ENCODE measurements at regions not wholly inside any gene's neighbourhood (a gene's known extent, or its start where the extent isn't known, plus 50 kb on each side); places are given as distances from the start of the nearest gene placed in this dataset.

GRCh38 chr16:62955033-62955349 lies 918.8 kb upstream of the CDH8 start:
- Histone ChIP-seq H3K36me3 (no peaks in the 10 kb centered on the region), H3K27ac (no peak overlapping the region), H3K9ac (ENCODE audit: low read depth in 2 of 2, low read length in 2 of 2) (no peak overlapping the region), H3K9me3 (no peaks in the 10 kb centered on the region), H3K4me1 (no peaks in the 10 kb centered on the region), H3K27me3 (no peaks in the 10 kb centered on the region), H3K4me3 (no peak overlapping the region)
- DNase-seq, result no peak
- TF ChIP-seq, protein P1, sequence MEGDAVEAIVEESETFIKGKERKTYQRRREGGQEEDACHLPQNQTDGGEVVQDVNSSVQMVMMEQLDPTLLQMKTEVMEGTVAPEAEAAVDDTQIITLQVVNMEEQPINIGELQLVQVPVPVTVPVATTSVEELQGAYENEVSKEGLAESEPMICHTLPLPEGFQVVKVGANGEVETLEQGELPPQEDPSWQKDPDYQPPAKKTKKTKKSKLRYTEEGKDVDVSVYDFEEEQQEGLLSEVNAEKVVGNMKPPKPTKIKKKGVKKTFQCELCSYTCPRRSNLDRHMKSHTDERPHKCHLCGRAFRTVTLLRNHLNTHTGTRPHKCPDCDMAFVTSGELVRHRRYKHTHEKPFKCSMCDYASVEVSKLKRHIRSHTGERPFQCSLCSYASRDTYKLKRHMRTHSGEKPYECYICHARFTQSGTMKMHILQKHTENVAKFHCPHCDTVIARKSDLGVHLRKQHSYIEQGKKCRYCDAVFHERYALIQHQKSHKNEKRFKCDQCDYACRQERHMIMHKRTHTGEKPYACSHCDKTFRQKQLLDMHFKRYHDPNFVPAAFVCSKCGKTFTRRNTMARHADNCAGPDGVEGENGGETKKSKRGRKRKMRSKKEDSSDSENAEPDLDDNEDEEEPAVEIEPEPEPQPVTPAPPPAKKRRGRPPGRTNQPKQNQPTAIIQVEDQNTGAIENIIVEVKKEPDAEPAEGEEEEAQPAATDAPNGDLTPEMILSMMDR (IDR thresholded peaks at IDR 0.05), result no peak
- intact Hi-C loops (cut with DNase I), result no loop called here

DNA sequence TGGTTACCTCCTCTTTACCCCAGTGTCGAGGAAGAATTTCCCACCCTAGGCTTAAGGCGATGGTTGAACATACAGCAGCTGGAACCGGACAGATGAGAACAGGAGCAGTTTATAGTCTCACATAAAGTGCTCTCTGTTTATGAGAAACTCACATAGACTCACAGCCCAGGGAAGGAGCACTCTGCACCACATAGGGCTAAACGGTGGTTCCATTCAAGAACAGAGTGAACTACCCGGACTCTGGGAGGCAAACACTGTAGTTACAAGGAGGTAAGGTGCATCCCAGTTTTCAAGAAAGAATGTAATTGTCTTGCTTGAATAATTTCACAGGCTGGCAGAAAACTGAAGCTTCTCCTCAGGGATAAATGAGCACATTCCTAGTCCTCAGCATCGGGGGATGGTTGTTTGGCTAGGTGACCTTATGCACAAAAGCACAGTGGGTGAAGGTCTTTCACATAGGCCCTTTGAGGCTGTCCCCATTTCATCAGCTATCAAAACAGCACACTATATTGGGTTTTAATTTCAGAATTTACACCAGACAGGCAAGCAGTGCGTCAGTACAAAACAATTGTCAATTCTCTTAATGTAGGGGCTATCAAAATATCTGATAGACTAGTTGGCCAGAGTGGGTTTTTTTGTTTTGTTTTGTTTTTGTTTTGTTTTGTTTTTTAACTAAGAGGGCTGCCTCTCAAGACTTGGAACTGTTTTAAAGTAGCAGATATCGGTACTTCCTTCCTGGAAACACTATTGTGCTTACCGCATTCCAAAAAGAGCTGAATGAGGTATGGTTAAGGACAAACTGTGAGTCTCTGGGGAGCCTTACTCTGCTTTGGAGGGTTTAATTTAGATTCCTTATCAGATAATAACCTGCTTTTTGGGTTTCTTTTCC lies 918.1 kb upstream of the CDH8 start:
- no peaks in the 10 kb centered on the region for H3K9me3 ChIP-seq
- H3K27ac ChIP-seq, result no peak overlapping the region
- no peaks in the 10 kb centered on the region for H3K4me1 ChIP-seq
- no peaks in the 10 kb centered on the region for H3K27me3 ChIP-seq
- DNase-seq, result no peak
- H3K36me3 ChIP-seq, result no peaks in the 10 kb centered on the region
- intact Hi-C loops (cut with DNase I), result no loop called here
- no peak overlapping the region for H3K4me3 ChIP-seq
- TF ChIP-seq, protein P1 (IDR thresholded peaks at IDR 0.05), result no peak
- no peak overlapping the region for H3K9ac ChIP-seq (ENCODE audit: low read depth in 2 of 2, low read length in 2 of 2)

DNA sequence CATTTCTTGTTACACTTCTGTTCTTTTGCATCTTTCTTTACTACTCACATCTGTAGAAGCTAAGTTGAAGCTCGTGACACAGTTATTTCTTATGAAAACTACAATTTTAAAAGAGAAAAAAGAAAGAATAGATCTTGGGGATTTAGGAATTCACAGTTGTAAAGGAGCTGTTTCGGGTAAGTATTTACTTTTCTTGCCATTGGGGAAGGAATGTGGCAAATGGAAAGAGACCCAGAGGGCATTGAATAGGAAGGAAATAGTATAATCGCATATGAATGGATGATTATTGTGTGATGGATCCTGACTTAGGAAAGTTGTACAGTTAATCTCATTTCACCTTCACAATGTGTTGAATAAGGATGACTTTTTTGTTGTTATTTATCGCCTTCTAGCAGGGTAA lies 914.1 kb upstream of the CDH8 start:
- Histone ChIP-seq H3K4me1 (no peaks in the 10 kb centered on the region), H3K9ac (ENCODE audit: low read depth in 2 of 2, low read length in 2 of 2) (no peak overlapping the region), H3K27me3 (no peaks in the 10 kb centered on the region), H3K9me3 (no peaks in the 10 kb centered on the region), H3K36me3 (no peaks in the 10 kb centered on the region), H3K4me3 (no peak overlapping the region), H3K27ac (no peak overlapping the region)
- intact Hi-C loops (cut with DNase I), result no loop called here
- TF ChIP-seq, protein P1 (IDR thresholded peaks at IDR 0.05), result no peak
- DNase-seq, result no peak

- DNase-seq, result no peak
- H3K9ac ChIP-seq (ENCODE audit: low read depth in 2 of 2, low read length in 2 of 2), result no peak overlapping the region
- H3K4me1 ChIP-seq, result no peaks in the 10 kb centered on the region
- H3K27ac ChIP-seq, result no peak overlapping the region
- intact Hi-C loops (cut with DNase I), result no loop called here
- H3K27me3 ChIP-seq, result no peaks in the 10 kb centered on the region
- TF ChIP-seq, protein P1 (IDR thresholded peaks at IDR 0.05), result no peak
- H3K4me3 ChIP-seq, result no peak overlapping the region
- no peaks in the 10 kb centered on the region for H3K36me3 ChIP-seq
- H3K9me3 ChIP-seq, result no peaks in the 10 kb centered on the region
Observed at GRCh38 chr16:62940569-62940968, 904.3 kb upstream of the CDH8 start.

- Histone ChIP-seq H3K36me3 (no peaks in the 10 kb centered on the region), H3K27me3 (no peaks in the 10 kb centered on the region), H3K4me3 (no peak overlapping the region), H3K9ac (ENCODE audit: low read depth in 2 of 2, low read length in 2 of 2) (no peak overlapping the region), H3K9me3 (no peaks in the 10 kb centered on the region), H3K27ac (no peak overlapping the region), H3K4me1 (no peaks in the 10 kb centered on the region)
- DNase-seq, result no peak
- TF ChIP-seq, protein P1 (IDR thresholded peaks at IDR 0.05), result no peak
- intact Hi-C loops (cut with DNase I), result no loop called here
Observed at GRCh38 chr16:62939687-62940086, 903.4 kb upstream of the CDH8 start.

All from colonic mucosa (tissue), 4 donors.